Thoracic aorta (tissue), 2 donors: ENCODE measurements at regions not wholly inside any gene's neighbourhood (a gene's known extent, or its start where the extent isn't known, plus 50 kb on each side); places are given as distances from the start of the nearest gene placed in this dataset.
A peak's percentile ranks its signal among the peaks of the same experiment; 100 is the strongest.

Source experiments
- ATAC-seq: fragments of 150-250 bp; one replicate; pipeline ENCODE4 v1.8.0; 2017; ENCODE audit warnings: low read depth; ENCODE audit not compliant: insufficient number of reproducible peaks, low FRiP score
- DNase-seq: peaks from one replicate; pipeline ENCODE4 v3.0.0-alpha.2; 2020; ENCODE audit warnings: low spot score
- H3K27ac ChIP-seq, 2 donors: fragments of 200-600 bp; sonication (generic); 1 replicate in 1 of 2; 2 replicates in 1 of 2; pipeline ENCODE4 v1.5.1; 2016; ENCODE audit warnings: mild to moderate bottlenecking in 2 of 2, moderate library complexity in 2 of 2
- H3K27me3 ChIP-seq: fragments of 200-600 bp; sonication (generic); replicated peaks from 2 replicates; pipeline ENCODE4 v1.6.0; 2016; ENCODE audit warnings: mild to moderate bottlenecking; ENCODE audit not compliant: insufficient read depth
- H3K36me3 ChIP-seq: fragments of 200-600 bp; sonication (generic); one replicate; pipeline ENCODE4 v1.5.1; 2016
- H3K4me1 ChIP-seq, 2 donors: fragments of 200-600 bp; sonication (generic); 1 replicate in 1 of 2; 2 replicates in 1 of 2; pipeline versions ENCODE4 v1.5.1 to v1.6.0; 2016; ENCODE audit warnings: low read depth in 2 of 2, mild to moderate bottlenecking in 1 of 2; ENCODE audit not compliant: control insufficient read depth in 1 of 2
- H3K4me3 ChIP-seq: fragments of 200-600 bp; sonication (generic); 2 replicates; pipeline ENCODE4 v1.5.1; 2016; ENCODE audit warnings: mild to moderate bottlenecking
- H3K9me3 ChIP-seq: fragments of 200-600 bp; sonication (generic); 2 replicates; pipeline ENCODE4 v1.5.1; 2016
- TF ChIP-seq, protein P1 (sequence below): fragments of 200-600 bp; sonication (generic); IDR thresholded peaks from one replicate; pipeline ENCODE4 v1.5.1; 2019; ENCODE audit warnings: antibody characterized with exemption

DNA sequence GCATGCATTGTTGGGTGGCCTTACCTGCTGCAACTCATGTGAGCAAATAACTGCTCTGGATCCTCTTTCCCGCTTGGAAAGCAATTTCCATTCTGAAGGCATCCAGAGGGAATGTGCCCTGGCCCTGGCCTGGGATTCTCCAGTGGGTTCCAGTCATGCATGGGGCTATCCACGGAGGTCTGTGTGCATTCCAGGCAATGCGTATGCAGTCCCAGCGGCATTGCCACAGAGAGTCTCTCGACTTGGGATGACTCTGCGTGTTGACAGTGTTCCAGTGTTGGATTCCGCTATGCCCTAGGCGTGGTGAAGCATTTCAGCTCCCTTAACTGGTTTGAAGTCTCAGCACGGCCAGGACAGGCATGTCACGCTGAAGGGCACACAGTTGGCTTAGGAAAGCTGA, 113.9 kb downstream of the SNRPN start:
- H3K4me3 ChIP-seq = no peak overlapping the region
- no peaks in the 10 kb centered on the region for H3K27me3 ChIP-seq
- DNase-seq = no peak

DNA sequence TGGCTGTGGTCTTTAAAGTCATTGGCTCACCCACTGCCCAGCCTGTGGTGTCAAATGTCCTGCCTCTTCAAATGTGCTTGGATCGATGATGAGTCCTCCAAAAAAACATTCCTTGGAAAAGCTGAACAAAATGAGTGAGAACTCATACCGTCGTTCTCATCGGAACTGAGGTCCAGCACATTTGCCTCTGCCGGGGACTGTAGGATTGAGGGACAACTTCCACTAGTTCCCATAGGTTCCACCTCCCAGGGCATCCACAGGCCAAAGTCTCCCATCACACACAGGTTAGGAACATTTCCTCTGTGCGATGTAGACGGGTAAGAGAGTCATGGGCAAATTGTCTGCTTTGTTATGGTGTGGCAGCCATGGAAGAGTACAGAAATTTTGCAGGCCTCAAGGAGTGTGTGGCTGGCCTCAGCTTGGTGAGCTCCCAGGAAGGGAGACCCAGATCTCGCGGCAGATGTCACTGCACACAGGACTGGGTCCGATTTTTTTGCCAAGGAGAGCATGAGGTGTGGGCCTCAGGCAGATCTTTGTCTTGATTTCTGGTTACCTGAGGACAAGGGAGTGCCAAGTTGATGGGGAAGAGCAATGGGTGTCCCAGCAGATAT, 115.7 kb downstream of the SNRPN start:
- no peak for DNase-seq
- H3K36me3 ChIP-seq = peaks cover 100% of the 10 kb centered on the region
- peak overlapping the region; percentile 7 for H3K4me3 ChIP-seq

More for the DNA sequence above, 113.9 kb downstream of the SNRPN start:
- Histone ChIP-seq H3K9me3 (peaks cover 100% of the 10 kb centered on the region), H3K4me1 (no peaks in the 10 kb centered on the region), H3K36me3 (peaks cover 100% of the 10 kb centered on the region), H3K27ac (no peak overlapping the region)
- TF ChIP-seq, protein P1, sequence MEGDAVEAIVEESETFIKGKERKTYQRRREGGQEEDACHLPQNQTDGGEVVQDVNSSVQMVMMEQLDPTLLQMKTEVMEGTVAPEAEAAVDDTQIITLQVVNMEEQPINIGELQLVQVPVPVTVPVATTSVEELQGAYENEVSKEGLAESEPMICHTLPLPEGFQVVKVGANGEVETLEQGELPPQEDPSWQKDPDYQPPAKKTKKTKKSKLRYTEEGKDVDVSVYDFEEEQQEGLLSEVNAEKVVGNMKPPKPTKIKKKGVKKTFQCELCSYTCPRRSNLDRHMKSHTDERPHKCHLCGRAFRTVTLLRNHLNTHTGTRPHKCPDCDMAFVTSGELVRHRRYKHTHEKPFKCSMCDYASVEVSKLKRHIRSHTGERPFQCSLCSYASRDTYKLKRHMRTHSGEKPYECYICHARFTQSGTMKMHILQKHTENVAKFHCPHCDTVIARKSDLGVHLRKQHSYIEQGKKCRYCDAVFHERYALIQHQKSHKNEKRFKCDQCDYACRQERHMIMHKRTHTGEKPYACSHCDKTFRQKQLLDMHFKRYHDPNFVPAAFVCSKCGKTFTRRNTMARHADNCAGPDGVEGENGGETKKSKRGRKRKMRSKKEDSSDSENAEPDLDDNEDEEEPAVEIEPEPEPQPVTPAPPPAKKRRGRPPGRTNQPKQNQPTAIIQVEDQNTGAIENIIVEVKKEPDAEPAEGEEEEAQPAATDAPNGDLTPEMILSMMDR = no peak
- ATAC-seq = no peak

DNA sequence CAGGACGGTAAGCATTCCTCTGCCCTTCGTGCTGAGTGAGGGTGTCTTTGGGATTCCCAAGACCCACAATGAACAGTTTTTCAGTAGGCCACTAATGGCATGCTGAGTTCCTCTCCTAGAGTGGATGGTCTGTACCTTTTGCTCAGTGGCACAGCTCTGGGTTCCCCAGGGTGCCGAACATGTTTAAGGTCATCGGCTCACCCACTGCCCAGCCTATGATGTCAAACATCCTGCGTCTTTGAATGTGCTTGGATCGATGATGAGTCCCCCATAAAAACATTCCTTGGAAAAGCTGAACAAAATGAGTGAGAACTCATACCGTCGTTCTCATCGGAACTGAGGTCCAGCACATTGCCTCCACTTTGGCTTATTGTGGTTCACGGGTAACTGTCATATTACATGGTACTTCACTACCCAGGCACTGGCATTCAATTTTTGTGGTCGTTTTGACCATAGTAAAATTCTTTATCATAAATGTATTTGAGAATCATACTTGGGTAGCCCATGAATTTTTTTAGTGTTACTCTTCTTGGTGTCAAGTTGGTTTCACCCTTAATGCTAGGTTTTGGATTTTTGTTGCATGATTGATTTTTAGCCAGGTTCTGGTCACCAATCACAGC, 118.2 kb downstream of the SNRPN start:
- Histone ChIP-seq H3K36me3 (peaks cover 100% of the 10 kb centered on the region), H3K9me3 (peaks cover 100% of the 10 kb centered on the region), H3K4me3 (no peak overlapping the region), H3K27me3 (no peaks in the 10 kb centered on the region), H3K27ac (no peak overlapping the region), H3K4me1 (no peaks in the 10 kb centered on the region)
- no peak for DNase-seq
- TF ChIP-seq, protein P1 = no peak
- no peak for ATAC-seq

More for the DNA sequence above, 115.7 kb downstream of the SNRPN start:
- no peaks in the 10 kb centered on the region for H3K27me3 ChIP-seq
- H3K27ac ChIP-seq = no peak overlapping the region
- TF ChIP-seq, protein P1 = no peak
- ATAC-seq = no peak
- no peaks in the 10 kb centered on the region for H3K4me1 ChIP-seq
- H3K9me3 ChIP-seq = peaks cover 100% of the 10 kb centered on the region

DNA sequence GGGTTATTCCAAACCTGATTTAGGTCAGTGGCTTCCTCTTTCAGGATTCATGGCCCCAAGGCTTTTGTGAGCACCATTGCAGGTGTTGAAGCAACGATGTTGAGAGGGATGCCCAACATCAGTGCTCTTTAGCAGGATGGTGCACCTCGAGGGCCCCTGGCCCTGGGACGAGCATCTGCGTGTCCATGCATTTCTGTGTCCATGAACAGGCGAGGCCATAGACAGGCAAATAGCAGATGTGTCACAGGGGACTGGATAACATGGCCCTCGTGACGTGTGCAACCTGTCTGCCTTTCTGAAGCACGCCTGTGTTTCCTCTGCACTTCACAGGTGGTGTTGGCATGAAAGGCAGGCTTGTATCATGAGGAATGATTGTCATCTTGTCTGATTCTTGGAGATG, 132.3 kb downstream of the SNRPN start:
- Histone ChIP-seq H3K4me3 (no peak overlapping the region), H3K36me3 (peaks cover 77% of the 10 kb centered on the region), H3K27me3 (no peaks in the 10 kb centered on the region), H3K4me1 (no peaks in the 10 kb centered on the region), H3K9me3 (peaks cover 48% of the 10 kb centered on the region), H3K27ac (no peak overlapping the region)
- DNase-seq (no peak), ATAC-seq (no peak)
- TF ChIP-seq, protein P1 = no peak

DNA sequence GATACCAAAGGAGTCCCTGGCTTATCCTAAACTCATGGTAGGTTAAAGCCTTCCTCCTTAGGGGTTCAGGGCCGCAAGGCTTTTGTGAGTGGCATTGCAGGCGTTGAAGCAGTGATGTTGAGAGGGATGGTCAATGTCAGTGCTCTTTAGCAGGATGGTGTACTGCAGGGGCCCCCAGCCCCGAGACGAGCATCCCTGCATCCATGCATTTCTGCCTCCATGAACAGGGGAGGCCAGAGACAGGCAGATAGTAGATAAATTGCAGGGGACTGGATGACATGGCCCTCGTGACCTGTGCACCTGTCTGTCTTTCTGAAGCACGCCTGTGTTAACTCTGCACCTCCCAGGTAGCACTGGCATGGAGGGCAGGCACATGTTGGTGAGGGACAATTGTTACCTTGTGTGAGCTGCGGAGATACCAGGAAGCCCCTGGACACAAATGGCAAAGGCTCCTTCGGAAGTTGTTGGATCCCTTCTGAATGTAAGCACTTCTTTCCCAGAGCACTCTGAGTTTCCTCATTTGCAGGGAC, 133.5 kb downstream of the SNRPN start:
- Histone ChIP-seq H3K4me3 (no peak overlapping the region), H3K27ac (no peak overlapping the region), H3K36me3 (peaks cover 68% of the 10 kb centered on the region), H3K27me3 (no peaks in the 10 kb centered on the region), H3K9me3 (peaks cover 41% of the 10 kb centered on the region), H3K4me1 (no peaks in the 10 kb centered on the region)
- no peak for ATAC-seq
- TF ChIP-seq, protein P1 = no peak
- no peak for DNase-seq
